GM12878 (cell line): ENCODE measurements at regions not wholly inside any gene's neighbourhood (a gene's known extent, or its start where the extent isn't known, plus 50 kb on each side); places are given as distances from the start of the nearest gene placed in this dataset.

Experiments
- ATAC-seq: fragments of 200-7000 bp; cut with Tn5 transposase; 3 replicates; pipeline ENCODE4 v1.9.1; 2020; ENCODE audit warnings: mild to moderate bottlenecking, moderate library complexity
- BruUV-seq: library from RNA; stranded (reverse); fragments of 400-500 nt; replicated peaks from 2 replicates; lab custom pipeline; 2021; lab: Mats Ljungman, UMichigan
- CTCF ChIA-PET: fragments of 300-600 bp; sonication (Branson Sonifier 250); formaldehyde crosslinking; extraction: SDS; loops from one replicate; lab custom pipeline; 2021; ENCODE audit warnings: inconsistent platforms; lab: Yijun Ruan, JAX
- POLR2A ChIA-PET: fragments of 350-600 bp; formaldehyde crosslinking; extraction: SDS; loops from one replicate; lab custom pipeline; 2021; ENCODE audit warnings: inconsistent platforms; lab: Charles Lee
- RAD21 ChIA-PET: fragments of 300-600 bp; sonication (Branson Sonifier 250); formaldehyde crosslinking; loops from one replicate; lab custom pipeline; 2023; ENCODE audit warnings: antibody characterized with exemption; ENCODE audit not compliant: unreplicated experiment; lab: Charles Lee
- SMC1A ChIA-PET: fragments of 300-600 bp; sonication (Branson Sonifier 250); formaldehyde crosslinking; loops from one replicate; lab custom pipeline; 2023; ENCODE audit not compliant: unreplicated experiment, uncharacterized antibody; lab: Charles Lee
- DNase-seq: peaks from one replicate; pipeline ENCODE4 v3.0.0-alpha.2; 2011; ENCODE audit warnings: low read depth, low spot score
- FAIRE-seq: peaks from 3 replicates; lab custom pipeline; 2011; peaks lifted over from hg19 to GRCh38; lab: Jason Lieb, UNC
- H2AFZ ChIP-seq: 2 replicates; pipeline ENCODE4 v1.6.0; 2011; ENCODE audit warnings: low read depth, low read length, control low read depth; ENCODE audit not compliant: control insufficient read depth
- H3K27ac ChIP-seq: 2 replicates; pipeline ENCODE4 v1.5.1; 2011; ENCODE audit warnings: control low read depth; ENCODE audit not compliant: control insufficient read depth, insufficient read depth
- H3K27me3 ChIP-seq, 2 experiments: replicated peaks in 1 of 2; 2 replicates each; pipeline versions ENCODE4 v1.6.0 to v1.6.1; 2011; ENCODE audit warnings: low read length in 1 of 2; ENCODE audit not compliant: control insufficient read depth in 2 of 2, insufficient read depth in 2 of 2
- H3K36me3 ChIP-seq, 2 experiments: 2 replicates each; pipeline ENCODE4 v1.5.1; 2011; ENCODE audit warnings: low read length in 1 of 2; ENCODE audit not compliant: control insufficient read depth in 2 of 2, insufficient read depth in 2 of 2
- H3K4me1 ChIP-seq: 2 replicates; pipeline ENCODE4 v1.6.1; 2011; ENCODE audit warnings: mild to moderate bottlenecking, low read length, moderate library complexity, mixed read lengths; ENCODE audit not compliant: control insufficient read depth, insufficient read depth
- H3K4me2 ChIP-seq: 2 replicates; pipeline ENCODE4 v1.6.0; 2011; ENCODE audit warnings: control low read depth; ENCODE audit not compliant: control insufficient read depth, insufficient read depth
- H3K4me3 ChIP-seq: fragments of 200-600 bp; sonication (generic); 2 replicates; pipeline ENCODE4 v1.5.1; 2016
- H3K79me2 ChIP-seq: 2 replicates; pipeline ENCODE4 v1.6.0; 2011; ENCODE audit warnings: low read length; ENCODE audit not compliant: control insufficient read depth, insufficient read depth
- H3K9ac ChIP-seq: 2 replicates; pipeline ENCODE4 v1.8.0; 2011; ENCODE audit warnings: low read length, control low read depth, mixed read lengths; ENCODE audit not compliant: control insufficient read depth, insufficient read depth
- H3K9me3 ChIP-seq: replicated peaks from 3 replicates; pipeline ENCODE4 v1.5.1; 2011; ENCODE audit warnings: mild to moderate bottlenecking, low read length; ENCODE audit not compliant: control insufficient read depth, insufficient read depth
- H4K20me1 ChIP-seq: 2 replicates; pipeline ENCODE4 v1.6.0; 2011; ENCODE audit not compliant: control insufficient read depth, insufficient read depth
- CHD4 ChIP-seq: fragments of 200-600 bp; sonication (generic); IDR thresholded peaks from 2 replicates; pipeline ENCODE4 v1.6.1; 2016; ENCODE audit warnings: mild to moderate bottlenecking
- GATAD2B ChIP-seq: fragments of 450-650 bp; conservative IDR thresholded peaks from 2 replicates; pipeline ENCODE4 v1.6.1; 2017; ENCODE audit warnings: low read depth, mild to moderate bottlenecking, moderate library complexity
- JUNB ChIP-seq: IDR thresholded peaks from 2 replicates; pipeline ENCODE4 v1.6.1; 2016; ENCODE audit warnings: antibody characterized with exemption, mild to moderate bottlenecking
- SMC3 ChIP-seq: IDR thresholded peaks from 2 replicates; pipeline ENCODE4 v1.6.1; 2011; ENCODE audit warnings: low read length, improper control_type of control experiment, borderline replicate concordance
- WGBS: methylation state at CpG from one replicate; pipeline ENCODE4 v1.1.6; 2016; ENCODE audit warnings: low lambda C conversion rate; ENCODE audit not compliant: insufficient replicate concordance, insufficient coverage; ENCODE audit errors: missing lambda C conversion rate; 5-methylcytosine and 5-hydroxymethylcytosine counted together
- in situ Hi-C: fragments of 300-500 bp; cut with MboI; formaldehyde crosslinking; loops from 9 replicates; pipeline ENCODE4 v1.14.3; 2018; ENCODE audit warnings: mixed read lengths
- intact Hi-C: fragments of 100-400 bp; cut with micrococcal nuclease; formaldehyde crosslinking; loops from one replicate; pipeline ENCODE4 v1.14.2; 2022; ENCODE audit not compliant: unreplicated experiment

- ChIA-PET CTCF (interaction anchor here (1.1 kb wide), 1 partner anchor 48 kb away, joined by 5 read pairs; no protein-coding TSS in a partner anchor), POLR2A (interaction anchor here (0.6 kb wide), 1 partner anchor 13 kb away, joined by 3 read pairs; no protein-coding TSS in a partner anchor), RAD21 (no interaction called here), SMC1A (interaction anchor here (0.7 to 0.8 kb wide), 2 partner anchors 105 to 145 kb away, joined by 3 to 4 read pairs; no protein-coding TSS in a partner anchor)
- Histone ChIP-seq H3K4me3 (no peak overlapping the region), H3K9ac (no peak overlapping the region), H3K27me3 (no peaks in the 10 kb centered on the region), H3K27ac (no peak overlapping the region), H3K4me2 (no peak overlapping the region), H3K36me3 (no peaks in the 10 kb centered on the region), H4K20me1 (no peaks in the 10 kb centered on the region), H3K4me1 (no peaks in the 10 kb centered on the region), H2AFZ (no peak overlapping the region), H3K9me3 (no peaks in the 10 kb centered on the region; the same call in 1 of the 3 replicates), H3K79me2 (no peaks in the 10 kb centered on the region)
- WGBS: 63% methylated on average over 5 of the region's 5 CpGs
- intact Hi-C loops (no loop called here), in situ Hi-C loops (no loop called here)
- FAIRE-seq (no peak), ATAC-seq (no peak), DNase-seq (no peak)
- TF ChIP-seq JUNB: no peak
- BruUV-seq: no TSS peak
Measured at GRCh38 chr16:48478393-48478792, 93.2 kb upstream of the SIAH1 start.

GRCh38 chr16:48471435-48471834, 86.2 kb upstream of the SIAH1 start:
- Histone ChIP-seq H4K20me1 (no peaks in the 10 kb centered on the region), H3K9ac (no peak overlapping the region), H3K4me2 (no peak overlapping the region), H3K27ac (no peak overlapping the region), H3K4me3 (no peak overlapping the region), H3K4me1 (no peaks in the 10 kb centered on the region), H2AFZ (no peak overlapping the region), H3K27me3 (no peaks in the 10 kb centered on the region), H3K9me3 (no peaks in the 10 kb centered on the region; the same call in 1 of the 3 replicates), H3K79me2 (no peaks in the 10 kb centered on the region), H3K36me3 (no peaks in the 10 kb centered on the region)
- no peak for TF ChIP-seq SMC3
- TF ChIP-seq CHD4: no peak
- TF ChIP-seq GATAD2B: no peak
- in situ Hi-C loops: no loop called here
- no TSS peak for BruUV-seq
- intact Hi-C loops: no loop called here
- no peak for FAIRE-seq
- ChIA-PET CTCF (interaction anchor here (0.5 to 2.9 kb wide), 4 partner anchors 16 to 360 kb away, joined by 3 to 10 read pairs (median 3); no protein-coding TSS in a partner anchor), SMC1A (interaction anchor here (0.7 to 2.0 kb wide), 3 partner anchors 8 to 55 kb away, joined by 3 to 6 read pairs (median 3); no protein-coding TSS in a partner anchor), POLR2A (no interaction called here), RAD21 (interaction anchor here (0.9 kb wide), 1 partner anchor 152 kb away, joined by 3 read pairs; no protein-coding TSS in a partner anchor)
- ATAC-seq: no peak
- 61% methylated on average over 5 of the region's 5 CpGs for WGBS
- DNase-seq: no peak
